AG04450 (cell line): ENCODE measurements at regions not wholly inside any gene's neighbourhood (a gene's known extent, or its start where the extent isn't known, plus 50 kb on each side); places are given as distances from the start of the nearest gene placed in this dataset.

Experiments
- CTCF ChIA-PET: fragments of 300-600, 350-600 bp; formaldehyde crosslinking; extraction: SDS; loops from one replicate; lab custom pipeline; 2022; ENCODE audit warnings: antibody characterized with exemption, inconsistent platforms; lab: Charles Lee
- POLR2A ChIA-PET: fragments of 350-600 bp; formaldehyde crosslinking; extraction: SDS; loops from one replicate; lab custom pipeline; 2021; ENCODE audit warnings: antibody characterized with exemption, inconsistent platforms; lab: Yijun Ruan, JAX
- DNase-seq: peaks from one replicate; pipeline ENCODE4 v3.0.0-alpha.2; 2011; ENCODE audit warnings: low read depth, low spot score
- H3K27ac ChIP-seq: one replicate; pipeline ENCODE4 v1.5.1; 2012; ENCODE audit warnings: low read depth, low read length, control low read depth
- H3K27me3 ChIP-seq: one replicate; pipeline ENCODE4 v1.6.0; 2012; ENCODE audit warnings: low read length; ENCODE audit not compliant: control insufficient read depth, insufficient read depth
- H3K4me3 ChIP-seq: 2 replicates; pipeline ENCODE4 v1.5.1; 2011; ENCODE audit warnings: mild to moderate bottlenecking, low read depth, low read length, control low read depth
- H3K9me3 ChIP-seq: 2 replicates; pipeline ENCODE4 v1.5.1; 2012; ENCODE audit warnings: low read length; ENCODE audit not compliant: control insufficient read depth, insufficient read depth
- TF ChIP-seq, protein P1 (sequence below): IDR thresholded peaks from 2 replicates; pipeline ENCODE4 v1.5.1; 2011; ENCODE audit warnings: low read depth, low read length, control low read depth, inconsistent platforms

- H3K27ac ChIP-seq: no peak overlapping the region
- TF ChIP-seq, protein P1, sequence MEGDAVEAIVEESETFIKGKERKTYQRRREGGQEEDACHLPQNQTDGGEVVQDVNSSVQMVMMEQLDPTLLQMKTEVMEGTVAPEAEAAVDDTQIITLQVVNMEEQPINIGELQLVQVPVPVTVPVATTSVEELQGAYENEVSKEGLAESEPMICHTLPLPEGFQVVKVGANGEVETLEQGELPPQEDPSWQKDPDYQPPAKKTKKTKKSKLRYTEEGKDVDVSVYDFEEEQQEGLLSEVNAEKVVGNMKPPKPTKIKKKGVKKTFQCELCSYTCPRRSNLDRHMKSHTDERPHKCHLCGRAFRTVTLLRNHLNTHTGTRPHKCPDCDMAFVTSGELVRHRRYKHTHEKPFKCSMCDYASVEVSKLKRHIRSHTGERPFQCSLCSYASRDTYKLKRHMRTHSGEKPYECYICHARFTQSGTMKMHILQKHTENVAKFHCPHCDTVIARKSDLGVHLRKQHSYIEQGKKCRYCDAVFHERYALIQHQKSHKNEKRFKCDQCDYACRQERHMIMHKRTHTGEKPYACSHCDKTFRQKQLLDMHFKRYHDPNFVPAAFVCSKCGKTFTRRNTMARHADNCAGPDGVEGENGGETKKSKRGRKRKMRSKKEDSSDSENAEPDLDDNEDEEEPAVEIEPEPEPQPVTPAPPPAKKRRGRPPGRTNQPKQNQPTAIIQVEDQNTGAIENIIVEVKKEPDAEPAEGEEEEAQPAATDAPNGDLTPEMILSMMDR: no peak
- H3K27me3 ChIP-seq: no peaks in the 10 kb centered on the region
- peaks cover 51% of the 10 kb centered on the region for H3K9me3 ChIP-seq
- POLR2A ChIA-PET: no interaction called here
- DNase-seq: no peak
- no peak overlapping the region for H3K4me3 ChIP-seq
- CTCF ChIA-PET: no interaction called here
These were observed 150.8 kb upstream of the PPP1R26 start for GRCh38 chr9:135328485-135329417.

GRCh38 chr9:135329571-135330306 is 149.8 kb upstream of the PPP1R26 start:
- TF ChIP-seq, protein P1: no peak
- CTCF ChIA-PET: no interaction called here
- H3K4me3 ChIP-seq: no peak overlapping the region
- no peak overlapping the region for H3K27ac ChIP-seq
- peaks cover 51% of the 10 kb centered on the region for H3K9me3 ChIP-seq
- H3K27me3 ChIP-seq: no peaks in the 10 kb centered on the region
- DNase-seq: no peak
- POLR2A ChIA-PET: no interaction called here

GRCh38 chr9:135330307-135330631 is 149.3 kb upstream of the PPP1R26 start:
- TF ChIP-seq, protein P1: no peak
- Histone ChIP-seq H3K9me3 (peaks cover 56% of the 10 kb centered on the region), H3K27ac (no peak overlapping the region), H3K27me3 (no peaks in the 10 kb centered on the region), H3K4me3 (no peak overlapping the region)
- ChIA-PET CTCF (no interaction called here), POLR2A (no interaction called here)
- DNase-seq: no peak

DNA sequence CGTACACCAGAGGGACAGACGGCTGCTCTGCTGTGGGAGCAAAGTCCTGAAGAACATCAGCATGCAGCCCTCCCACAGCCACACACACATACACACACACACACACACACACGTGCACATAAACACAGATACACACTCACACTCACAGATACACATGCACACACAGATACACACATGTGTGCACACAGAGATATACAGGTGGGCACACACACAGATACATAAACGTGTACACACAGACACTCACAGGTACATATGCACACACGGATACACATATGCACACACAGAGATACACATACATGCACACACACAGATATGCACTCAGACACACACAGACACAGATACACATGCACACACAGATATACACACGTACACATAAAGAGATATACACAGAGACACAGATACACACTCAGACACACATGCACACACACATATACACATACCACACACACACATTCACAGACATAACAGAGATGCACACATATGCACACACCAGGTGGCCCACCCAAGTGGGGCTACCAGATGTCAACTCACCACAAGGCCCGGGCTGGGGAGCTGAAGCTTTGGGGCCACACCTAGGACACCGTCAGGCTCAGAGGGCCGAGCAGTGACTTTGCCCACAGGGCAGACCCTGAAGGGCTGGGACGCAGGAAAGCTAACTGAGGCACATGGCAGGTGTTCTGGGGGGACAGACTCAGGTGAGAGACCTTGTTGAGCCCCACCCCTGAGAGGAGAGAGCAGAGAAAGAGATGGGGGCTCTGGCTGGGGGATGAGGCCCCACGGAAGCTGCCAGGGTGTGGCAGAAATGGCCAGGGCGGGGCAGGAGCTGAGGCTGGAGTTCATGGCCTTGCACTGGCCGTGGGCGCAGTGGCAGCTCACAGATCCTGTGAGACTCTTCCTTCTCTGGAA is 148.6 kb upstream of the PPP1R26 start:
- Histone ChIP-seq H3K9me3 (peaks cover 61% of the 10 kb centered on the region), H3K27me3 (no peaks in the 10 kb centered on the region), H3K4me3 (no peak overlapping the region), H3K27ac (no peak overlapping the region)
- TF ChIP-seq, protein P1: no peak
- POLR2A ChIA-PET: no interaction called here
- no peak for DNase-seq
- CTCF ChIA-PET: no interaction called here
